MV-4-11 (cell line): ENCODE measurements at regions not wholly inside any gene's neighbourhood (a gene's known extent, or its start where the extent isn't known, plus 50 kb on each side); places are given as distances from the start of the nearest gene placed in this dataset.
"Not testable (repeated sequence)": the region's sequence is repeated elsewhere in the genome, so short reads cannot be mapped to it uniquely, and the experiment has no call there.

Source experiments
- DNase-seq: peaks from one replicate; lab custom pipeline; 2025; lab: John Stamatoyannopoulos, UW

GRCh38 chr2:107107351-107107750 lies 221.4 kb upstream of the ST6GAL2 start:
- DNase-seq: no peak

- DNase-seq: no peak
Observed at GRCh38 chr2:107108556-107108955, 222.6 kb upstream of the ST6GAL2 start.

- no peak for DNase-seq
Observed at GRCh38 chr2:107111623-107112022, 225.7 kb upstream of the ST6GAL2 start.

- DNase-seq: no peak
Observed at GRCh38 chr2:107112561-107112960, 226.6 kb upstream of the ST6GAL2 start.

GRCh38 chr2:107128381-107128780 lies 242.4 kb upstream of the ST6GAL2 start:
- no peak for DNase-seq

- peak; percentile 57 for DNase-seq
Observed at GRCh38 chr2:107132070-107132469, 246.1 kb upstream of the ST6GAL2 start.

- DNase-seq: no peak
Observed at GRCh38 chr2:107132746-107133145, 246.8 kb upstream of the ST6GAL2 start.

GRCh38 chr2:107133412-107133811 lies 247.4 kb upstream of the ST6GAL2 start:
- no peak for DNase-seq

GRCh38 chr2:107136733-107137132 lies 250.8 kb upstream of the ST6GAL2 start:
- no peak for DNase-seq

- DNase-seq: no peak
Observed at GRCh38 chr2:107137706-107138105, 251.7 kb upstream of the ST6GAL2 start.

GRCh38 chr2:107146181-107146580 lies 260.2 kb upstream of the ST6GAL2 start:
- no peak for DNase-seq

- DNase-seq: not testable (repeated sequence)
Observed at GRCh38 chr2:107146645-107147044, 260.7 kb upstream of the ST6GAL2 start.

- DNase-seq: no peak
Observed at GRCh38 chr2:107148055-107148454, 262.1 kb upstream of the ST6GAL2 start.

- no peak for DNase-seq
Observed at GRCh38 chr2:107148496-107148895, 262.5 kb upstream of the ST6GAL2 start.

- no peak for DNase-seq
Observed at GRCh38 chr2:107160640-107161239, 274.8 kb upstream of the ST6GAL2 start.

- no peak for DNase-seq
Observed at GRCh38 chr2:107168141-107168540, 282.2 kb upstream of the ST6GAL2 start.

- no peak for DNase-seq
Observed at GRCh38 chr2:107174171-107174570, 288.2 kb upstream of the ST6GAL2 start.

- no peak for DNase-seq
Observed at GRCh38 chr2:107182981-107183380, 297.0 kb upstream of the ST6GAL2 start.

GRCh38 chr2:107187870-107188269 lies 301.9 kb upstream of the ST6GAL2 start:
- DNase-seq: no peak

GRCh38 chr2:107195631-107196030 lies 309.7 kb upstream of the ST6GAL2 start:
- DNase-seq: no peak

- DNase-seq: no peak
Observed at GRCh38 chr2:107197594-107198294, 311.8 kb upstream of the ST6GAL2 start.

GRCh38 chr2:107202962-107203591 lies 317.1 kb upstream of the ST6GAL2 start:
- no peak for DNase-seq
